Activated naive CD8-positive, alpha-beta T cell treated with anti-CD3 and anti-CD28 coated beads for 36 hours (primary cell): ENCODE measurements at regions not wholly inside any gene's neighbourhood (a gene's known extent, or its start where the extent isn't known, plus 50 kb on each side); places are given as distances from the start of the nearest gene placed in this dataset.

Source experiments
- DNase-seq: peaks from one replicate; pipeline ENCODE4 v3.0.0; 2021
- H3K27ac Mint-ChIP-seq: one replicate; pipeline ENCODE4 v1.8.0; 2022; ENCODE audit warnings: mild to moderate bottlenecking, moderate library complexity, mixed read lengths
- H3K27me3 Mint-ChIP-seq: one replicate; pipeline ENCODE4 v1.8.0; 2022; ENCODE audit warnings: mild to moderate bottlenecking, mixed read lengths
- H3K36me3 Mint-ChIP-seq: one replicate; pipeline ENCODE4 v1.8.0; 2021; ENCODE audit warnings: mild to moderate bottlenecking, mixed read lengths
- H3K4me1 Mint-ChIP-seq: one replicate; pipeline ENCODE4 v1.8.0; 2021; ENCODE audit warnings: mixed read lengths
- H3K4me3 Mint-ChIP-seq: one replicate; pipeline ENCODE4 v1.8.0; 2022; ENCODE audit warnings: mild to moderate bottlenecking, moderate library complexity, mixed read lengths
- H3K9me3 Mint-ChIP-seq: one replicate; pipeline ENCODE4 v1.8.0; 2022; ENCODE audit warnings: mixed read lengths

- Mint-ChIP-seq H3K27me3 (no peaks in the 10 kb centered on the region), H3K36me3 (no peaks in the 10 kb centered on the region), H3K27ac (no peak overlapping the region)
These were observed 1019.5 kb upstream of the MAP3K7 start for GRCh38 chr6:91606148-91606901.

GRCh38 chr6:91600561-91600960 lies 1013.7 kb upstream of the MAP3K7 start:
- H3K9me3 Mint-ChIP-seq = no peaks in the 10 kb centered on the region
- no peak overlapping the region for H3K4me3 Mint-ChIP-seq
- H3K27me3 Mint-ChIP-seq = no peaks in the 10 kb centered on the region
- H3K4me1 Mint-ChIP-seq = no peaks in the 10 kb centered on the region
- H3K27ac Mint-ChIP-seq = no peak overlapping the region
- H3K36me3 Mint-ChIP-seq = no peaks in the 10 kb centered on the region
- no peak for DNase-seq

More at GRCh38 chr6:91606148-91606901, 1019.5 kb upstream of the MAP3K7 start:
- Mint-ChIP-seq H3K4me3 (no peak overlapping the region), H3K4me1 (no peaks in the 10 kb centered on the region), H3K9me3 (no peaks in the 10 kb centered on the region)
- no peak for DNase-seq

GRCh38 chr6:91590191-91590590 lies 1003.3 kb upstream of the MAP3K7 start:
- no peaks in the 10 kb centered on the region for H3K4me1 Mint-ChIP-seq
- H3K27ac Mint-ChIP-seq = no peak overlapping the region
- H3K27me3 Mint-ChIP-seq = no peaks in the 10 kb centered on the region
- no peaks in the 10 kb centered on the region for H3K36me3 Mint-ChIP-seq
- no peak overlapping the region for H3K4me3 Mint-ChIP-seq
- peaks cover 10% of the 10 kb centered on the region for H3K9me3 Mint-ChIP-seq
- no peak for DNase-seq

GRCh38 chr6:91580635-91581034 lies 993.8 kb upstream of the MAP3K7 start:
- Mint-ChIP-seq H3K27ac (no peak overlapping the region), H3K4me1 (no peaks in the 10 kb centered on the region), H3K36me3 (no peaks in the 10 kb centered on the region), H3K9me3 (no peaks in the 10 kb centered on the region), H3K27me3 (no peaks in the 10 kb centered on the region), H3K4me3 (no peak overlapping the region)
- DNase-seq = no peak

GRCh38 chr6:91575032-91575431 lies 988.2 kb upstream of the MAP3K7 start:
- H3K36me3 Mint-ChIP-seq = no peaks in the 10 kb centered on the region
- H3K4me1 Mint-ChIP-seq = no peaks in the 10 kb centered on the region
- no peak overlapping the region for H3K4me3 Mint-ChIP-seq
- H3K27me3 Mint-ChIP-seq = no peaks in the 10 kb centered on the region
- DNase-seq = no peak
- H3K27ac Mint-ChIP-seq = no peak overlapping the region
- no peaks in the 10 kb centered on the region for H3K9me3 Mint-ChIP-seq

GRCh38 chr6:91573826-91574416 lies 987.0 kb upstream of the MAP3K7 start:
- H3K4me3 Mint-ChIP-seq = no peak overlapping the region
- H3K27me3 Mint-ChIP-seq = no peaks in the 10 kb centered on the region
- H3K4me1 Mint-ChIP-seq = no peaks in the 10 kb centered on the region
- no peak for DNase-seq
- H3K27ac Mint-ChIP-seq = no peak overlapping the region
- H3K36me3 Mint-ChIP-seq = no peaks in the 10 kb centered on the region
- no peaks in the 10 kb centered on the region for H3K9me3 Mint-ChIP-seq

- H3K27ac Mint-ChIP-seq = no peak overlapping the region
- no peaks in the 10 kb centered on the region for H3K27me3 Mint-ChIP-seq
- no peaks in the 10 kb centered on the region for H3K4me1 Mint-ChIP-seq
- H3K36me3 Mint-ChIP-seq = no peaks in the 10 kb centered on the region
- peaks cover under 1% of the 10 kb centered on the region for H3K9me3 Mint-ChIP-seq
- no peak for DNase-seq
- H3K4me3 Mint-ChIP-seq = no peak overlapping the region
These were observed 986.0 kb upstream of the MAP3K7 start for GRCh38 chr6:91572878-91573277.

GRCh38 chr6:91569071-91569470 lies 982.2 kb upstream of the MAP3K7 start:
- peaks cover 4% of the 10 kb centered on the region for H3K9me3 Mint-ChIP-seq
- H3K4me3 Mint-ChIP-seq = no peak overlapping the region
- no peaks in the 10 kb centered on the region for H3K4me1 Mint-ChIP-seq
- H3K36me3 Mint-ChIP-seq = no peaks in the 10 kb centered on the region
- no peak overlapping the region for H3K27ac Mint-ChIP-seq
- DNase-seq = no peak
- H3K27me3 Mint-ChIP-seq = no peaks in the 10 kb centered on the region

GRCh38 chr6:91566467-91566866 lies 979.6 kb upstream of the MAP3K7 start:
- H3K4me1 Mint-ChIP-seq = no peaks in the 10 kb centered on the region
- H3K36me3 Mint-ChIP-seq = no peaks in the 10 kb centered on the region
- no peak overlapping the region for H3K27ac Mint-ChIP-seq
- H3K9me3 Mint-ChIP-seq = peaks cover 4% of the 10 kb centered on the region
- H3K4me3 Mint-ChIP-seq = no peak overlapping the region
- no peak for DNase-seq
- H3K27me3 Mint-ChIP-seq = no peaks in the 10 kb centered on the region

GRCh38 chr6:91565207-91565606 lies 978.3 kb upstream of the MAP3K7 start:
- no peaks in the 10 kb centered on the region for H3K4me1 Mint-ChIP-seq
- H3K4me3 Mint-ChIP-seq = no peak overlapping the region
- H3K27ac Mint-ChIP-seq = no peak overlapping the region
- peaks cover 6% of the 10 kb centered on the region for H3K9me3 Mint-ChIP-seq
- no peaks in the 10 kb centered on the region for H3K27me3 Mint-ChIP-seq
- H3K36me3 Mint-ChIP-seq = no peaks in the 10 kb centered on the region
- DNase-seq = no peak

- H3K27ac Mint-ChIP-seq = no peak overlapping the region
- H3K9me3 Mint-ChIP-seq = peaks cover 6% of the 10 kb centered on the region
- H3K27me3 Mint-ChIP-seq = no peaks in the 10 kb centered on the region
- DNase-seq = no peak
- H3K4me3 Mint-ChIP-seq = no peak overlapping the region
- no peaks in the 10 kb centered on the region for H3K36me3 Mint-ChIP-seq
- no peaks in the 10 kb centered on the region for H3K4me1 Mint-ChIP-seq
These were observed 976.1 kb upstream of the MAP3K7 start for GRCh38 chr6:91562955-91563354.

GRCh38 chr6:91560409-91560808 lies 973.5 kb upstream of the MAP3K7 start:
- H3K27me3 Mint-ChIP-seq = no peaks in the 10 kb centered on the region
- no peaks in the 10 kb centered on the region for H3K36me3 Mint-ChIP-seq
- H3K27ac Mint-ChIP-seq = no peak overlapping the region
- no peaks in the 10 kb centered on the region for H3K4me1 Mint-ChIP-seq
- peaks cover 5% of the 10 kb centered on the region for H3K9me3 Mint-ChIP-seq
- DNase-seq = no peak
- H3K4me3 Mint-ChIP-seq = no peak overlapping the region

- no peaks in the 10 kb centered on the region for H3K36me3 Mint-ChIP-seq
- no peak overlapping the region for H3K4me3 Mint-ChIP-seq
- no peak overlapping the region for H3K27ac Mint-ChIP-seq
- H3K9me3 Mint-ChIP-seq = peaks cover 6% of the 10 kb centered on the region
- no peaks in the 10 kb centered on the region for H3K27me3 Mint-ChIP-seq
- DNase-seq = no peak
- H3K4me1 Mint-ChIP-seq = no peaks in the 10 kb centered on the region
These were observed 954.0 kb upstream of the MAP3K7 start for GRCh38 chr6:91540902-91541301.

- DNase-seq = no peak
- Mint-ChIP-seq H3K4me1 (no peaks in the 10 kb centered on the region), H3K4me3 (no peak overlapping the region), H3K9me3 (peaks cover 6% of the 10 kb centered on the region), H3K36me3 (no peaks in the 10 kb centered on the region), H3K27ac (no peak overlapping the region), H3K27me3 (no peaks in the 10 kb centered on the region)
These were observed 952.6 kb upstream of the MAP3K7 start for GRCh38 chr6:91539456-91539855.

- no peaks in the 10 kb centered on the region for H3K27me3 Mint-ChIP-seq
- no peaks in the 10 kb centered on the region for H3K36me3 Mint-ChIP-seq
- H3K4me3 Mint-ChIP-seq = no peak overlapping the region
- H3K9me3 Mint-ChIP-seq = peaks cover 6% of the 10 kb centered on the region
- no peak overlapping the region for H3K27ac Mint-ChIP-seq
- no peaks in the 10 kb centered on the region for H3K4me1 Mint-ChIP-seq
- DNase-seq = no peak
These were observed 951.8 kb upstream of the MAP3K7 start for GRCh38 chr6:91538622-91539021.

GRCh38 chr6:91534614-91535013 lies 947.7 kb upstream of the MAP3K7 start:
- DNase-seq = no peak
- H3K9me3 Mint-ChIP-seq = peaks cover 4% of the 10 kb centered on the region
- no peak overlapping the region for H3K27ac Mint-ChIP-seq
- no peaks in the 10 kb centered on the region for H3K36me3 Mint-ChIP-seq
- no peaks in the 10 kb centered on the region for H3K4me1 Mint-ChIP-seq
- no peaks in the 10 kb centered on the region for H3K27me3 Mint-ChIP-seq
- no peak overlapping the region for H3K4me3 Mint-ChIP-seq
